Prostate gland (tissue), 2 donors: ENCODE measurements at regions not wholly inside any gene's neighbourhood (a gene's known extent, or its start where the extent isn't known, plus 50 kb on each side); places are given as distances from the start of the nearest gene placed in this dataset.

Experiments
- DNase-seq: peaks from one replicate; pipeline ENCODE4 v3.0.0-alpha.2; 2019; ENCODE audit warnings: low spot score
- H3K27ac ChIP-seq, 2 donors: fragments of 200-600 bp; sonication (generic); 2 replicates each; pipeline ENCODE4 v1.5.1; 2017 to 2019
- H3K27me3 ChIP-seq: fragments of 200-600 bp; sonication (generic); replicated peaks from 2 replicates; pipeline ENCODE4 v1.5.1; 2019; ENCODE audit not compliant: insufficient read depth
- H3K36me3 ChIP-seq, 2 donors: fragments of 200-600 bp; sonication (generic); 1 replicate in 1 of 2; 2 replicates in 1 of 2; pipeline versions ENCODE4 v1.5.1 to v1.8.1; 2017 to 2019
- H3K4me1 ChIP-seq: fragments of 200-600 bp; sonication (generic); replicated peaks from 2 replicates; pipeline ENCODE4 v1.5.1; 2019
- H3K4me3 ChIP-seq, 2 donors: fragments of 200-600 bp; sonication (generic); 2 replicates each; pipeline ENCODE4 v1.5.1; 2017 to 2019
- H3K9me3 ChIP-seq: fragments of 200-600 bp; sonication (generic); 2 replicates; pipeline ENCODE4 v1.5.1; 2017
- CTCF ChIP-seq, 4 experiments: fragments of 200-600 bp in 2 of 4; fragments of 450-650 bp in 2 of 4; sonication (generic) in 2 of 4; IDR thresholded peaks; 1 replicate in 3 of 4; 2 replicates in 1 of 4; pipeline ENCODE4 v1.5.1; 2016 to 2019; ENCODE audit warnings: antibody characterized with exemption in 4 of 4, mild to moderate bottlenecking in 2 of 4, moderate library complexity in 2 of 4
- POLR2A ChIP-seq: fragments of 450-650 bp; IDR thresholded peaks from one replicate; pipeline ENCODE4 v1.6.1; 2016; ENCODE audit warnings: antibody characterized with exemption, mild to moderate bottlenecking
- POLR2AphosphoS5 ChIP-seq: sonication (generic); formaldehyde crosslinking; IDR thresholded peaks from one replicate; pipeline ENCODE4 v1.6.1; 2017; ENCODE audit warnings: antibody characterized with exemption
- WGBS: methylation state at CpG from one replicate; pipeline ENCODE4 v1.1.5; 2018; 5-methylcytosine and 5-hydroxymethylcytosine counted together
- intact Hi-C: fragments of 100-400 bp; cut with DNase I; formaldehyde crosslinking; loops from one replicate; pipeline ENCODE4 v1.14.2; 2022

GRCh38 chr5:89930591-89931392, 478.8 kb downstream of the CETN3 start:
- no peak for TF ChIP-seq CTCF (IDR thresholded peaks at IDR 0.05)
- peak; percentile 63 for TF ChIP-seq POLR2AphosphoS5
- H3K4me3 ChIP-seq: no peak overlapping the region
- no peak for DNase-seq
- no peaks in the 10 kb centered on the region for H3K9me3 ChIP-seq
- no peak overlapping the region for H3K27ac ChIP-seq
- no peaks in the 10 kb centered on the region for H3K36me3 ChIP-seq
- H3K4me1 ChIP-seq: no peaks in the 10 kb centered on the region
- intact Hi-C loops: no loop called here
- no peaks in the 10 kb centered on the region for H3K27me3 ChIP-seq
- WGBS: 19% methylated on average over 5 of the region's 5 CpGs

GRCh38 chr5:89929834-89930233, 479.7 kb downstream of the CETN3 start:
- TF ChIP-seq CTCF (IDR thresholded peaks at IDR 0.05) (no peak), POLR2AphosphoS5 (no peak), POLR2A (no peak)
- no peak for DNase-seq
- Histone ChIP-seq H3K27ac (no peak overlapping the region), H3K9me3 (no peaks in the 10 kb centered on the region), H3K27me3 (no peaks in the 10 kb centered on the region), H3K4me1 (no peaks in the 10 kb centered on the region), H3K36me3 (no peaks in the 10 kb centered on the region), H3K4me3 (no peak overlapping the region)
- intact Hi-C loops: no loop called here
- WGBS: 94% methylated on average over 1 of the region's 1 CpG

GRCh38 chr5:89929173-89929572, 480.4 kb downstream of the CETN3 start:
- WGBS: 88% methylated on average over 2 of the region's 2 CpGs
- TF ChIP-seq POLR2A (no peak), CTCF (IDR thresholded peaks at IDR 0.05) (no peak), POLR2AphosphoS5 (no peak)
- intact Hi-C loops: no loop called here

GRCh38 chr5:89922161-89922560, 487.4 kb downstream of the CETN3 start:
- intact Hi-C loops: no loop called here
- H3K4me3 ChIP-seq: no peak overlapping the region
- H3K4me1 ChIP-seq: no peaks in the 10 kb centered on the region
- no peaks in the 10 kb centered on the region for H3K27me3 ChIP-seq
- TF ChIP-seq POLR2AphosphoS5: no peak
- no peak for TF ChIP-seq POLR2A
- no peak for TF ChIP-seq CTCF (IDR thresholded peaks at IDR 0.05)
- no peaks in the 10 kb centered on the region for H3K9me3 ChIP-seq
- H3K27ac ChIP-seq: no peak overlapping the region
- no peaks in the 10 kb centered on the region for H3K36me3 ChIP-seq
- 92% methylated on average over 3 of the region's 3 CpGs for WGBS
- DNase-seq: no peak

More at GRCh38 chr5:89929173-89929572, 480.4 kb downstream of the CETN3 start:
- no peaks in the 10 kb centered on the region for H3K36me3 ChIP-seq
- no peak overlapping the region for H3K27ac ChIP-seq
- no peaks in the 10 kb centered on the region for H3K4me1 ChIP-seq
- H3K4me3 ChIP-seq: no peak overlapping the region
- no peaks in the 10 kb centered on the region for H3K9me3 ChIP-seq
- DNase-seq: no peak
- no peaks in the 10 kb centered on the region for H3K27me3 ChIP-seq

- Histone ChIP-seq H3K27me3 (no peaks in the 10 kb centered on the region), H3K36me3 (no peaks in the 10 kb centered on the region), H3K9me3 (no peaks in the 10 kb centered on the region), H3K27ac (no peak overlapping the region), H3K4me1 (no peaks in the 10 kb centered on the region), H3K4me3 (no peak overlapping the region)
- intact Hi-C loops: no loop called here
- no peak for DNase-seq
- WGBS: 94% methylated on average over 1 of the region's 1 CpG
- TF ChIP-seq POLR2A: no peak
- no peak for TF ChIP-seq CTCF (IDR thresholded peaks at IDR 0.05)
- no peak for TF ChIP-seq POLR2AphosphoS5
Measured at GRCh38 chr5:89917112-89917511, 492.4 kb downstream of the CETN3 start.
